Ascending aorta (tissue), 2 donors: ENCODE measurements at regions not wholly inside any gene's neighbourhood (a gene's known extent, or its start where the extent isn't known, plus 50 kb on each side); places are given as distances from the start of the nearest gene placed in this dataset.

ENCODE experiments used
- DNase-seq, 2 donors: peaks; one replicate each; pipeline ENCODE4 v3.0.0-alpha.2; 2019; ENCODE audit warnings: low spot score in 2 of 2
- H3K27ac ChIP-seq, 2 donors: fragments of 200-600 bp; sonication (generic); one replicate each; pipeline ENCODE4 v1.5.1; 2016 to 2017; ENCODE audit warnings: mild to moderate bottlenecking in 1 of 2
- H3K27me3 ChIP-seq: fragments of 200-600 bp; sonication (generic); one replicate; pipeline ENCODE4 v1.5.1; 2017
- H3K36me3 ChIP-seq, 2 donors: fragments of 200-600 bp; sonication (generic); one replicate each; pipeline ENCODE4 v1.5.1; 2016
- H3K4me1 ChIP-seq, 2 donors: fragments of 200-600 bp; sonication (generic); one replicate each; pipeline ENCODE4 v1.5.1; 2016 to 2017; ENCODE audit warnings: mild to moderate bottlenecking in 1 of 2
- H3K4me3 ChIP-seq, 2 donors: fragments of 200-600 bp; sonication (generic); one replicate each; pipeline ENCODE4 v1.5.1; 2016 to 2017; ENCODE audit warnings: mild to moderate bottlenecking in 1 of 2
- H3K9me3 ChIP-seq, 2 donors: fragments of 200-600 bp; sonication (generic); one replicate each; pipeline ENCODE4 v1.5.1; 2016
- intact Hi-C: fragments of 100-400 bp; cut with DNase I; formaldehyde crosslinking; loops from one replicate; pipeline ENCODE4 v1.15.1; 2023
- TF ChIP-seq, protein P1 (sequence below), 3 experiments: fragments of 200-600 bp in 2 of 3; fragments of 450-650 bp in 1 of 3; sonication (generic) in 2 of 3; IDR thresholded peaks; one replicate each; pipeline ENCODE4 v1.5.1; 2016 to 2019; ENCODE audit warnings: antibody characterized with exemption in 3 of 3, mild to moderate bottlenecking in 1 of 3, moderate library complexity in 1 of 3

- no peaks in the 10 kb centered on the region for H3K36me3 ChIP-seq
Observed at GRCh38 chr6:37115236-37115895, 54.6 kb upstream of the PIM1 start.

GRCh38 chr6:37116326-37116725, 53.6 kb upstream of the PIM1 start:
- no peak for DNase-seq
- intact Hi-C loops = no loop called here
- Histone ChIP-seq H3K27me3 (no peaks in the 10 kb centered on the region), H3K27ac (no peak overlapping the region), H3K4me3 (no peak overlapping the region), H3K4me1 (no peaks in the 10 kb centered on the region), H3K9me3 (no peaks in the 10 kb centered on the region), H3K36me3 (no peaks in the 10 kb centered on the region)
- TF ChIP-seq, protein P1, sequence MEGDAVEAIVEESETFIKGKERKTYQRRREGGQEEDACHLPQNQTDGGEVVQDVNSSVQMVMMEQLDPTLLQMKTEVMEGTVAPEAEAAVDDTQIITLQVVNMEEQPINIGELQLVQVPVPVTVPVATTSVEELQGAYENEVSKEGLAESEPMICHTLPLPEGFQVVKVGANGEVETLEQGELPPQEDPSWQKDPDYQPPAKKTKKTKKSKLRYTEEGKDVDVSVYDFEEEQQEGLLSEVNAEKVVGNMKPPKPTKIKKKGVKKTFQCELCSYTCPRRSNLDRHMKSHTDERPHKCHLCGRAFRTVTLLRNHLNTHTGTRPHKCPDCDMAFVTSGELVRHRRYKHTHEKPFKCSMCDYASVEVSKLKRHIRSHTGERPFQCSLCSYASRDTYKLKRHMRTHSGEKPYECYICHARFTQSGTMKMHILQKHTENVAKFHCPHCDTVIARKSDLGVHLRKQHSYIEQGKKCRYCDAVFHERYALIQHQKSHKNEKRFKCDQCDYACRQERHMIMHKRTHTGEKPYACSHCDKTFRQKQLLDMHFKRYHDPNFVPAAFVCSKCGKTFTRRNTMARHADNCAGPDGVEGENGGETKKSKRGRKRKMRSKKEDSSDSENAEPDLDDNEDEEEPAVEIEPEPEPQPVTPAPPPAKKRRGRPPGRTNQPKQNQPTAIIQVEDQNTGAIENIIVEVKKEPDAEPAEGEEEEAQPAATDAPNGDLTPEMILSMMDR (IDR thresholded peaks at IDR 0.05) = no peak

More at GRCh38 chr6:37115236-37115895, 54.6 kb upstream of the PIM1 start:
- Histone ChIP-seq H3K27ac (no peak overlapping the region), H3K9me3 (no peaks in the 10 kb centered on the region), H3K4me3 (no peak overlapping the region), H3K4me1 (no peaks in the 10 kb centered on the region), H3K27me3 (no peaks in the 10 kb centered on the region)
- TF ChIP-seq, protein P1 (IDR thresholded peaks at IDR 0.05) = no peak
- intact Hi-C loops = no loop called here
- DNase-seq = no peak

DNA sequence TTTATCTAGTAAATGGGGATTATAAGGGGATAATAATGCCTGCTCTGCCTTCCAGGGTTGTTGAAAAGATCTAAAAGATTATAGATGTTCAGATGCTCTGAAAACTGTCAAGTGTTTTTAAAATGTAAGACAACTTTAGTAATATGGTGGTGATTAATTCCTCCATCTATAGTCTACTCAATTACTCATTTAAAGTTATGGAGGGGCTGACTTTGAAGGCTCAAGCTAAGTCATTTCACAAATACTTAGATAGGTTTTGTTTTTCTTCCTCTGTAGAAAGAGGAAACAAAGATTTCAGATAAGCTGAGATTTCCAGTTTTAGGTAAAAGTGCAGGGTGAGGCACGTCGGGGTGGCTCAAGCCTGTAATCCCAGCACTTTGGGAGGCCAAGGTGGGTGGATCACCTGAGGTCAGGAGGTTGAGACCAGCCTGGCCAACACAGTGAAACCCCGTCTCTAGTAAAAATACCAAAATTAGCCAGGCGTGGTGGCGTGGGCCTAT, 50.5 kb upstream of the PIM1 start:
- intact Hi-C loops = no loop called here
- no peaks in the 10 kb centered on the region for H3K36me3 ChIP-seq
- H3K27me3 ChIP-seq = no peaks in the 10 kb centered on the region
- TF ChIP-seq, protein P1 (IDR thresholded peaks at IDR 0.05) = no peak
- H3K27ac ChIP-seq = no peak overlapping the region
- no peaks in the 10 kb centered on the region for H3K4me1 ChIP-seq
- no peak overlapping the region for H3K4me3 ChIP-seq
- no peaks in the 10 kb centered on the region for H3K9me3 ChIP-seq
- DNase-seq = no peak
